Esophagus squamous epithelium (tissue), 4 donors: ENCODE measurements at regions not wholly inside any gene's neighbourhood (a gene's known extent, or its start where the extent isn't known, plus 50 kb on each side); places are given as distances from the start of the nearest gene placed in this dataset.

Experiments used
- POLR2A ChIP-seq, 4 donors: fragments of 450-650 bp; IDR thresholded peaks; one replicate each; pipeline ENCODE4 v1.6.1; 2017; ENCODE audit warnings: antibody characterized with exemption in 4 of 4, mild to moderate bottlenecking in 4 of 4, moderate library complexity in 3 of 4
- TF ChIP-seq, protein P1 (sequence below), 6 experiments: fragments of 450-650 bp in 4 of 6; fragments of 200-600 bp in 2 of 6; sonication (generic) in 2 of 6; IDR thresholded peaks; one replicate each; pipeline ENCODE4 v1.5.1; 2016 to 2019; ENCODE audit warnings: antibody characterized with exemption in 6 of 6, mild to moderate bottlenecking in 4 of 6, moderate library complexity in 4 of 6

DNA sequence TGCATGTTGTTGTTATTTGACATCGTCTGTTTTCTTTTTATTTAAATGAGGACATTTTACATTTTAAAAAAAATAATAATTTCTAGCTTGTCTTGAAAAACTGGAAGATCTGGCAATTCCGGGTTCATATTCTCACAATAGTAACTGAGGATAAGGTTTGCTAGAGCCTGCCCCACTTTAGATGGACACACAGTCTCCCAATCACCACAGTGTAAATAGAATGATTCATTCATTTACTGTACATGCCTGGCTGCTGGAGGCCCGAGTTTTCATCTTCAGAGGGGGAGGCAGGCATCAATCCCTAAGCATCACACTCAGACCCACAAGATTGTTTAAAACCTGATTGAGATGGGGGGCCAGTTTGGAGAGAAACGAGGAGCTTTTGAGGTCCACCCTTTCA lies 2039.7 kb upstream of the WWC1 start:
- TF ChIP-seq, protein P1, sequence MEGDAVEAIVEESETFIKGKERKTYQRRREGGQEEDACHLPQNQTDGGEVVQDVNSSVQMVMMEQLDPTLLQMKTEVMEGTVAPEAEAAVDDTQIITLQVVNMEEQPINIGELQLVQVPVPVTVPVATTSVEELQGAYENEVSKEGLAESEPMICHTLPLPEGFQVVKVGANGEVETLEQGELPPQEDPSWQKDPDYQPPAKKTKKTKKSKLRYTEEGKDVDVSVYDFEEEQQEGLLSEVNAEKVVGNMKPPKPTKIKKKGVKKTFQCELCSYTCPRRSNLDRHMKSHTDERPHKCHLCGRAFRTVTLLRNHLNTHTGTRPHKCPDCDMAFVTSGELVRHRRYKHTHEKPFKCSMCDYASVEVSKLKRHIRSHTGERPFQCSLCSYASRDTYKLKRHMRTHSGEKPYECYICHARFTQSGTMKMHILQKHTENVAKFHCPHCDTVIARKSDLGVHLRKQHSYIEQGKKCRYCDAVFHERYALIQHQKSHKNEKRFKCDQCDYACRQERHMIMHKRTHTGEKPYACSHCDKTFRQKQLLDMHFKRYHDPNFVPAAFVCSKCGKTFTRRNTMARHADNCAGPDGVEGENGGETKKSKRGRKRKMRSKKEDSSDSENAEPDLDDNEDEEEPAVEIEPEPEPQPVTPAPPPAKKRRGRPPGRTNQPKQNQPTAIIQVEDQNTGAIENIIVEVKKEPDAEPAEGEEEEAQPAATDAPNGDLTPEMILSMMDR (IDR thresholded peaks at IDR 0.05): no peak
- no peak for TF ChIP-seq POLR2A (IDR thresholded peaks at IDR 0.05)
